ENCODE measurements at regions not wholly inside any gene's neighbourhood (a gene's known extent, or its start where the extent isn't known, plus 50 kb on each side); places are given as distances from the start of the nearest gene placed in this dataset.
"Not testable (repeated sequence)": the region's sequence is repeated elsewhere in the genome, so short reads cannot be mapped to it uniquely, and the experiment has no call there.

DNA sequence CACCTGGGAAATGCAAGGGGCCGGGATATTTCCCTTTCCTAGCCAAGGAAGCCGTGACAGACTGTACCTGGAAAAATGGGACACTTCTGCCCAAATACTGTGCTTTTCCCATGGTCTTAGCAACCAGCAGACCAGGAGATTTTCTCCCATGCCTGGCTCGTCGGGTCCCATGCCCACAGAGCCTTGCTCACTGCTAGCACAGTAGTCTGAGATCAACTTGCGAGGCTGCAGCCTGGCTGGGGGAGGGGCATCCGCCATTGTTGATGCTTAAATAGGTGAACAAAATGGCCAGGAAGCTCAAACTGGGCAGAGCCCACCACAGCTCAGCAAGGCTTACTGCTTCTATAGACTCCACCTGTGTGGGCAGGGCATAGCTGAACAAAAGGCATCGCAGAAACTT, 165.8 kb upstream of the ELAVL2 start:
- TF ChIP-seq, protein P1, sequence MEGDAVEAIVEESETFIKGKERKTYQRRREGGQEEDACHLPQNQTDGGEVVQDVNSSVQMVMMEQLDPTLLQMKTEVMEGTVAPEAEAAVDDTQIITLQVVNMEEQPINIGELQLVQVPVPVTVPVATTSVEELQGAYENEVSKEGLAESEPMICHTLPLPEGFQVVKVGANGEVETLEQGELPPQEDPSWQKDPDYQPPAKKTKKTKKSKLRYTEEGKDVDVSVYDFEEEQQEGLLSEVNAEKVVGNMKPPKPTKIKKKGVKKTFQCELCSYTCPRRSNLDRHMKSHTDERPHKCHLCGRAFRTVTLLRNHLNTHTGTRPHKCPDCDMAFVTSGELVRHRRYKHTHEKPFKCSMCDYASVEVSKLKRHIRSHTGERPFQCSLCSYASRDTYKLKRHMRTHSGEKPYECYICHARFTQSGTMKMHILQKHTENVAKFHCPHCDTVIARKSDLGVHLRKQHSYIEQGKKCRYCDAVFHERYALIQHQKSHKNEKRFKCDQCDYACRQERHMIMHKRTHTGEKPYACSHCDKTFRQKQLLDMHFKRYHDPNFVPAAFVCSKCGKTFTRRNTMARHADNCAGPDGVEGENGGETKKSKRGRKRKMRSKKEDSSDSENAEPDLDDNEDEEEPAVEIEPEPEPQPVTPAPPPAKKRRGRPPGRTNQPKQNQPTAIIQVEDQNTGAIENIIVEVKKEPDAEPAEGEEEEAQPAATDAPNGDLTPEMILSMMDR (IDR thresholded peaks at IDR 0.05), result not testable (repeated sequence)
- not testable (repeated sequence) for TF ChIP-seq EZH2phosphoT487 (IDR thresholded peaks at IDR 0.05)

Data from neural progenitor cell (in vitro differentiated cells).